Peyer's patch (tissue), 4 donors: ENCODE measurements at regions not wholly inside any gene's neighbourhood (a gene's known extent, or its start where the extent isn't known, plus 50 kb on each side); places are given as distances from the start of the nearest gene placed in this dataset.

Experiments used
- CTCF ChIP-seq, 6 experiments: fragments of 450-650 bp in 4 of 6; fragments of 200-600 bp in 2 of 6; sonication (generic) in 1 of 6; IDR thresholded peaks; one replicate each; pipeline ENCODE4 v1.5.1; 2017 to 2019; ENCODE audit warnings: antibody characterized with exemption in 6 of 6, mild to moderate bottlenecking in 3 of 6, moderate library complexity in 1 of 6
- POLR2A ChIP-seq, 2 donors: fragments of 450-650 bp; IDR thresholded peaks; one replicate each; pipeline ENCODE4 v1.5.1; 2017; ENCODE audit warnings: antibody characterized with exemption in 2 of 2, mild to moderate bottlenecking in 2 of 2, moderate library complexity in 2 of 2

GRCh38 chr10:3468919-3469638, 296.5 kb upstream of the PITRM1 start:
- TF ChIP-seq CTCF (IDR thresholded peaks at IDR 0.05) (no peak), POLR2A (IDR thresholded peaks at IDR 0.05) (no peak)
